OCI-LY3 (cell line): ENCODE measurements at regions not wholly inside any gene's neighbourhood (a gene's known extent, or its start where the extent isn't known, plus 50 kb on each side); places are given as distances from the start of the nearest gene placed in this dataset.

Experiments used
- H2AFZ ChIP-seq: fragments of 200-600, 300-600 bp; shearing (Covaris generic); 2 replicates; pipeline ENCODE4 v1.6.0; 2014; ENCODE audit warnings: antibody characterized with exemption, low read depth, low read length
- H3K27ac ChIP-seq: fragments of 200-600, 300-600 bp; sonication (generic); 2 replicates; pipeline ENCODE4 v1.5.1; 2014; ENCODE audit warnings: mild to moderate bottlenecking, low read length, moderate library complexity, mixed read lengths
- H3K27me3 ChIP-seq: fragments of 200-600, 300-600 bp; sonication (generic); 2 replicates; pipeline ENCODE4 v1.6.1; 2014; ENCODE audit warnings: low read depth, low read length, mixed read lengths
- H3K36me3 ChIP-seq: fragments of 200-600, 300-600 bp; sonication (generic); replicated peaks from 2 replicates; pipeline ENCODE3; 2014; ENCODE audit warnings: low read depth, low read length, mixed read lengths
- H3K4me1 ChIP-seq: fragments of 300-600, 200-600 bp; sonication (generic); 2 replicates; pipeline ENCODE4 v1.6.1; 2014; ENCODE audit warnings: low read length, mixed read lengths
- H3K4me2 ChIP-seq: fragments of 200-600, 300-600 bp; sonication (generic); 2 replicates; pipeline ENCODE4 v1.6.1; 2014; ENCODE audit warnings: low read length, mixed read lengths
- H3K4me3 ChIP-seq: fragments of 300-600, 200-600 bp; sonication (generic); 2 replicates; pipeline ENCODE4 v1.5.1; 2014; ENCODE audit warnings: antibody characterized with exemption, mild to moderate bottlenecking, low read length, moderate library complexity
- H3K79me2 ChIP-seq: fragments of 300-600, 200-600 bp; shearing (Covaris generic); 2 replicates; pipeline ENCODE4 v1.6.1; 2014; ENCODE audit warnings: mild to moderate bottlenecking, low read length, mixed read lengths
- H3K9ac ChIP-seq: fragments of 300-600, 200-600 bp; shearing (Covaris generic); 2 replicates; pipeline ENCODE4 v1.6.0; 2014; ENCODE audit warnings: mild to moderate bottlenecking, low read length, moderate library complexity
- H3K9me3 ChIP-seq: fragments of 200-600, 300-600 bp; shearing (Covaris generic); 2 replicates; pipeline ENCODE4 v1.6.1; 2014; ENCODE audit warnings: low read length, mixed read lengths; ENCODE audit not compliant: insufficient read depth
- H4K20me1 ChIP-seq: fragments of 200-600, 300-600 bp; sonication (generic); 2 replicates; pipeline ENCODE4 v1.6.1; 2016; ENCODE audit warnings: low read length, mixed read lengths; ENCODE audit not compliant: insufficient read depth
- CTCF ChIP-seq: fragments of 200-600, 300-600 bp; sonication (generic); IDR thresholded peaks from 2 replicates; pipeline ENCODE4 v1.5.1; 2014; ENCODE audit warnings: antibody characterized with exemption, low read length, low read depth
- EZH2phosphoT487 ChIP-seq: fragments of 200-600 bp; shearing (Covaris generic); IDR thresholded peaks from 2 replicates; pipeline ENCODE4 v1.6.1; 2018; ENCODE audit warnings: antibody characterized with exemption, mixed run types, low read depth

- H3K4me2 ChIP-seq: no peak overlapping the region
- no peak overlapping the region for H2AFZ ChIP-seq
- H4K20me1 ChIP-seq: no peaks in the 10 kb centered on the region
- no peak overlapping the region for H3K27ac ChIP-seq
- no peak for TF ChIP-seq CTCF
- no peak for TF ChIP-seq EZH2phosphoT487
- no peaks in the 10 kb centered on the region; the same call in 1 of the 2 replicates for H3K27me3 ChIP-seq
- H3K9ac ChIP-seq: no peak overlapping the region
- H3K79me2 ChIP-seq: no peaks in the 10 kb centered on the region
- H3K9me3 ChIP-seq: no peaks in the 10 kb centered on the region; the same call in 1 of the 2 replicates
- H3K4me1 ChIP-seq: no peaks in the 10 kb centered on the region
- no peak overlapping the region for H3K4me3 ChIP-seq
- H3K36me3 ChIP-seq: no peaks in the 10 kb centered on the region
These were observed 1203.9 kb downstream of the TBC1D22A start for GRCh38 chr22:47966316-47966715.

- Histone ChIP-seq H3K9ac (no peak overlapping the region), H3K4me3 (no peak overlapping the region), H3K9me3 (no peaks in the 10 kb centered on the region; the same call in 1 of the 2 replicates), H3K27ac (no peak overlapping the region), H3K4me1 (no peaks in the 10 kb centered on the region), H3K27me3 (no peaks in the 10 kb centered on the region; the same call in 1 of the 2 replicates), H4K20me1 (no peaks in the 10 kb centered on the region), H2AFZ (no peak overlapping the region), H3K4me2 (no peak overlapping the region), H3K36me3 (no peaks in the 10 kb centered on the region), H3K79me2 (no peaks in the 10 kb centered on the region)
- TF ChIP-seq EZH2phosphoT487 (no peak), CTCF (no peak)
These were observed 1203.4 kb downstream of the TBC1D22A start for GRCh38 chr22:47965896-47966295.

- no peak overlapping the region for H2AFZ ChIP-seq
- no peaks in the 10 kb centered on the region for H3K36me3 ChIP-seq
- H3K4me1 ChIP-seq: no peaks in the 10 kb centered on the region
- H4K20me1 ChIP-seq: no peaks in the 10 kb centered on the region
- H3K9me3 ChIP-seq: no peaks in the 10 kb centered on the region
- no peaks in the 10 kb centered on the region for H3K79me2 ChIP-seq
- H3K9ac ChIP-seq: no peak overlapping the region
- no peak overlapping the region for H3K4me2 ChIP-seq
- TF ChIP-seq EZH2phosphoT487 (no peak), CTCF (no peak)
- H3K27ac ChIP-seq: no peak overlapping the region
- H3K4me3 ChIP-seq: no peak overlapping the region
- no peaks in the 10 kb centered on the region; the same call in 1 of the 2 replicates for H3K27me3 ChIP-seq
These were observed 1202.6 kb downstream of the TBC1D22A start for GRCh38 chr22:47965066-47965465.

- TF ChIP-seq CTCF (no peak), EZH2phosphoT487 (no peak)
- Histone ChIP-seq H4K20me1 (no peaks in the 10 kb centered on the region), H3K79me2 (no peaks in the 10 kb centered on the region), H3K4me1 (no peaks in the 10 kb centered on the region), H3K9ac (no peak overlapping the region), H3K27ac (no peak overlapping the region), H2AFZ (no peak overlapping the region), H3K4me2 (no peak overlapping the region), H3K9me3 (peaks cover 3% of the 10 kb centered on the region; the same call in 1 of the 2 replicates), H3K4me3 (no peak overlapping the region), H3K27me3 (no peaks in the 10 kb centered on the region; the same call in 1 of the 2 replicates), H3K36me3 (no peaks in the 10 kb centered on the region)
These were observed 1201.2 kb downstream of the TBC1D22A start for GRCh38 chr22:47963660-47964059.
